ENCODE measurements at regions not wholly inside any gene's neighbourhood (a gene's known extent, or its start where the extent isn't known, plus 50 kb on each side); places are given as distances from the start of the nearest gene placed in this dataset.

GRCh38 chrX:95218976-95219375 lies 1465.7 kb upstream of the DIAPH2 start:
- TF ChIP-seq EZH2 (IDR thresholded peaks at IDR 0.05; ENCODE audit: borderline replicate concordance, low read length) (no peak), CTCF (conservative IDR thresholded peaks at IDR 0.05 in 1 of 2, IDR thresholded peaks at IDR 0.05 in 1 of 2; ENCODE audit: extremely low read depth in 1 of 2, insufficient read depth in 1 of 2, low read depth in 1 of 2, low read length in 2 of 2) (no peak)
